ENCODE measurements at regions not wholly inside any gene's neighbourhood (a gene's known extent, or its start where the extent isn't known, plus 50 kb on each side); places are given as distances from the start of the nearest gene placed in this dataset.

DNA sequence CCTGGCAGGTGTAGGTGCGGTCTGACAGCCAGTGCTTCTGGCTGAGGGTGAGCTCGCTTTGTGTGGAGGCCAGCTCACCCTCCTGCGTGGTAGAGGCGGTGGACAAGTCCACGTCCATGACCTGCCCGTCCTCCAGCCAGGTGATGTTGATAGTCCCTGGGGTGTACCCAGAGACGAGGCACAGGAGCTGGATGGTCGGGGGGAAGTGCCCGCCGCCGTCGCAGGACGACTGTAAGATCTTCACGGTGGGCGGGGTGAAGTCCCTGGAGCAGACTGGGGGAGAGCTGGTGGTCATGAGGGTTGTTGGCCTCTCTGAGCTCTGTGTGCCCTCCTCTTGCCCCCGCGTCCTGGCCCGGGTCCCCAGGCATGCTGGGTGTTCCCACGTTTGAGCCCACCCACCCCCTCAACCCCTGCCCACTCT is 74.6 kb downstream of the TMEM121 start:
- H3K27me3 ChIP-seq (replicated peaks; ENCODE audit: control insufficient read depth, insufficient read depth, low read length) = no peaks in the 10 kb centered on the region
- BruUV-seq (replicated peaks) = no TSS peak
- no peak overlapping the region for H3K27ac Mint-ChIP-seq (ENCODE audit: unreplicated experiment)
- H3K27me3 Mint-ChIP-seq (ENCODE audit: insufficient read depth, unreplicated experiment) = no peaks in the 10 kb centered on the region
- no peaks in the 10 kb centered on the region for H3K4me1 ChIP-seq
- TF ChIP-seq, protein P1, sequence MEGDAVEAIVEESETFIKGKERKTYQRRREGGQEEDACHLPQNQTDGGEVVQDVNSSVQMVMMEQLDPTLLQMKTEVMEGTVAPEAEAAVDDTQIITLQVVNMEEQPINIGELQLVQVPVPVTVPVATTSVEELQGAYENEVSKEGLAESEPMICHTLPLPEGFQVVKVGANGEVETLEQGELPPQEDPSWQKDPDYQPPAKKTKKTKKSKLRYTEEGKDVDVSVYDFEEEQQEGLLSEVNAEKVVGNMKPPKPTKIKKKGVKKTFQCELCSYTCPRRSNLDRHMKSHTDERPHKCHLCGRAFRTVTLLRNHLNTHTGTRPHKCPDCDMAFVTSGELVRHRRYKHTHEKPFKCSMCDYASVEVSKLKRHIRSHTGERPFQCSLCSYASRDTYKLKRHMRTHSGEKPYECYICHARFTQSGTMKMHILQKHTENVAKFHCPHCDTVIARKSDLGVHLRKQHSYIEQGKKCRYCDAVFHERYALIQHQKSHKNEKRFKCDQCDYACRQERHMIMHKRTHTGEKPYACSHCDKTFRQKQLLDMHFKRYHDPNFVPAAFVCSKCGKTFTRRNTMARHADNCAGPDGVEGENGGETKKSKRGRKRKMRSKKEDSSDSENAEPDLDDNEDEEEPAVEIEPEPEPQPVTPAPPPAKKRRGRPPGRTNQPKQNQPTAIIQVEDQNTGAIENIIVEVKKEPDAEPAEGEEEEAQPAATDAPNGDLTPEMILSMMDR (IDR thresholded peaks at IDR 0.05; ENCODE audit: insufficient read depth in 1 of 2, low read depth in 1 of 2, low read length in 1 of 2, severe bottlenecking in 1 of 2, unreplicated experiment in 1 of 2) = no peak
- no peak overlapping the region for H3K4me3 Mint-ChIP-seq (ENCODE audit: unreplicated experiment)
- ChIA-PET CTCF (no interaction called here), POLR2A (no interaction called here)
- H3K4me1 Mint-ChIP-seq (ENCODE audit: low read depth, unreplicated experiment) = no peaks in the 10 kb centered on the region
- H3K36me3 Mint-ChIP-seq (ENCODE audit: insufficient read depth, unreplicated experiment) = no peaks in the 10 kb centered on the region
- H3K9me3 ChIP-seq = no peaks in the 10 kb centered on the region
- no peak for DNase-seq
- H3K4me3 ChIP-seq (ENCODE audit: low read depth, low read length) = no peak overlapping the region
- H3K9me3 Mint-ChIP-seq (ENCODE audit: unreplicated experiment) = no peaks in the 10 kb centered on the region
- intact Hi-C loops (cut with micrococcal nuclease; ENCODE audit: unreplicated experiment) = no loop called here
- H3K36me3 ChIP-seq (ENCODE audit: control insufficient read depth, insufficient read depth, low read length) = no peaks in the 10 kb centered on the region

DNA sequence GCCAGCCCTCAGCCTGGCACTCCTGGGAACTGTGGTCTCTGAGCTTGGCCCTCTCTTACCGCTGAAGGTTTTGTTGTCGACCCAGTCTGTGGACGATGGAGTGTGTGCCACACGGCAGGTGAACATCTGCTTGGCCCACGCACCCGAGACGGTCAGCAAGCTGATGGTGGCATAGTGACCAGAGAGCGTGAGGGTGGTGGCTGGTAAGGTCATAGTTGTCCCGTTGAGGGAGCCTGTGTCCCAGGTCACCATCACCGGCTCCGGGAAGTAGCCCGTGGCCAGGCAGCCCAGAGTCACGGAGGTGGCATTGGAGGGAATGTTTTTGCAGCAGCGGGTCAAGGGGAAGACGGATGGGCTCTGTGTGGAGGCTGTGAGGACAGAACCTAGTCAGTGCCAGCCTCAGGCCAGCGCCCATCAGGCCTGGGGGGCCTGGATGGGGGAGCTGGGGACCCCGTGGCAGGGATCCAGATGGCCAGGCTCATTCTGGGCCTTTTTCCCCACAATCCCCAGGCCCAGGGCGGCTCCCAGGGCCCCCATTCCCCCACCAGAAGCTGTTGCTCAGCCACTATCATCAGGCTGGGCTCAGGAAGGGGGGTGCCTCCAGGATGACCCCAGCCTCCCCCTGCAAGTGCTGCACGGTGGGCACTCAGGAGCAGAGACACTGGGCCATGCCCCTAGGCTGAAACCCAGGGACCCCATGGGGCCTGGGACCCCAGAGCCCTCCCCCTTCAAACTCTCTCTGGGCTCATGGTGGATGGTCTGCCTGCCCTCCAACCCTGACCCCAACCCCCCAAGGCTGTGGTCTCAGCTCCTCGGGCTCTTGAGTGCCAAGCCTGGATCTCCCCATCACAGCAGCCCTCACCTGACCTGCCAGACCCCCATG is 75.2 kb downstream of the TMEM121 start:
- Histone ChIP-seq H3K9me3 (no peaks in the 10 kb centered on the region), H3K4me1 (no peaks in the 10 kb centered on the region), H3K4me3 (ENCODE audit: low read depth, low read length) (no peak overlapping the region), H3K36me3 (ENCODE audit: control insufficient read depth, insufficient read depth, low read length) (no peaks in the 10 kb centered on the region), H3K27me3 (replicated peaks; ENCODE audit: control insufficient read depth, insufficient read depth, low read length) (no peaks in the 10 kb centered on the region)
- Mint-ChIP-seq H3K4me3 (ENCODE audit: unreplicated experiment) (no peak overlapping the region), H3K27ac (ENCODE audit: unreplicated experiment) (no peak overlapping the region), H3K36me3 (ENCODE audit: insufficient read depth, unreplicated experiment) (no peaks in the 10 kb centered on the region), H3K4me1 (ENCODE audit: low read depth, unreplicated experiment) (no peaks in the 10 kb centered on the region), H3K27me3 (ENCODE audit: insufficient read depth, unreplicated experiment) (no peaks in the 10 kb centered on the region), H3K9me3 (ENCODE audit: unreplicated experiment) (no peaks in the 10 kb centered on the region)
- intact Hi-C loops (cut with micrococcal nuclease; ENCODE audit: unreplicated experiment) = no loop called here
- no TSS peak for BruUV-seq (replicated peaks)
- TF ChIP-seq, protein P1 (IDR thresholded peaks at IDR 0.05; ENCODE audit: insufficient read depth in 1 of 2, low read depth in 1 of 2, low read length in 1 of 2, severe bottlenecking in 1 of 2, unreplicated experiment in 1 of 2) = no peak
- ChIA-PET POLR2A (no interaction called here), CTCF (interaction anchor here (0.5 kb wide), 1 partner anchor 45 kb away, joined by 3 read pairs; no protein-coding TSS in a partner anchor)
- no peak for DNase-seq

- Mint-ChIP-seq H3K4me1 (ENCODE audit: low read depth, unreplicated experiment) (no peaks in the 10 kb centered on the region), H3K4me3 (ENCODE audit: unreplicated experiment) (no peak overlapping the region), H3K9me3 (ENCODE audit: unreplicated experiment) (no peaks in the 10 kb centered on the region), H3K27ac (ENCODE audit: unreplicated experiment) (no peak overlapping the region), H3K36me3 (ENCODE audit: insufficient read depth, unreplicated experiment) (no peaks in the 10 kb centered on the region), H3K27me3 (ENCODE audit: insufficient read depth, unreplicated experiment) (no peaks in the 10 kb centered on the region)
- ChIA-PET CTCF (interaction anchor here (0.5 kb wide), 1 partner anchor 46 kb away, joined by 3 read pairs; no protein-coding TSS in a partner anchor), POLR2A (no interaction called here)
- no peaks in the 10 kb centered on the region for H3K4me1 ChIP-seq
- no TSS peak for BruUV-seq (replicated peaks)
- no peaks in the 10 kb centered on the region for H3K9me3 ChIP-seq
- TF ChIP-seq, protein P1 (IDR thresholded peaks at IDR 0.05; ENCODE audit: insufficient read depth in 1 of 2, low read depth in 1 of 2, low read length in 1 of 2, severe bottlenecking in 1 of 2, unreplicated experiment in 1 of 2) = no peak
- intact Hi-C loops (cut with micrococcal nuclease; ENCODE audit: unreplicated experiment) = no loop called here
- no peaks in the 10 kb centered on the region for H3K27me3 ChIP-seq (replicated peaks; ENCODE audit: control insufficient read depth, insufficient read depth, low read length)
- no peak overlapping the region for H3K4me3 ChIP-seq (ENCODE audit: low read depth, low read length)
- H3K36me3 ChIP-seq (ENCODE audit: control insufficient read depth, insufficient read depth, low read length) = no peaks in the 10 kb centered on the region
- no peak for DNase-seq
Observed at GRCh38 chr14:105602243-105602750, 75.9 kb downstream of the TMEM121 start.
